HL-60 (cell line): ENCODE measurements at regions not wholly inside any gene's neighbourhood (a gene's known extent, or its start where the extent isn't known, plus 50 kb on each side); places are given as distances from the start of the nearest gene placed in this dataset.

Source experiments
- TF ChIP-seq, protein P1 (sequence below): IDR thresholded peaks from one replicate; pipeline ENCODE4 v1.5.1; 2011; ENCODE audit warnings: low read length, control low read depth, inconsistent platforms; ENCODE audit not compliant: insufficient read depth
- TF ChIP-seq, protein P2 (sequence below): IDR thresholded peaks from 2 replicates; pipeline ENCODE4 v1.6.1; 2012; ENCODE audit warnings: low read depth; ENCODE audit not compliant: insufficient replicate concordance

DNA sequence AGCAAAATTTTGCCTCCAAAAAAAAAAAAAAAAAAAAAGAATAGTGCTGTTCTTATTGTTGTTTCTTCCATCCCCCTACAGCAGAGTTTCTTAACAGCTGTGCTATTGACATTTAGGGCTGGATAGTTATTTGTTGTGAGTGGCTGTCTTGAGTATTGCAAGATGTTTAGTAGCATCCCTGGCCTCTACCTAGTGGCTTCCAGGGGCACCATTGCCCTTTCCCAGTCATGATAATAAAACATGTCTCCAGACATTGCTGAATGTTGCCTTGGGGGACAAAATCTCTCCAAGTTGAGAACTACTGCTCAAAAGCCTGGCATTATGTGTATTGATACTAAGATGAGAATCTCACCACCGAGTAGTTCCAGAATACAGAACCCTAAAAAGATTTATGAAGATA is 108.7 kb downstream of the PALM2AKAP2 start:
- TF ChIP-seq, protein P1, sequence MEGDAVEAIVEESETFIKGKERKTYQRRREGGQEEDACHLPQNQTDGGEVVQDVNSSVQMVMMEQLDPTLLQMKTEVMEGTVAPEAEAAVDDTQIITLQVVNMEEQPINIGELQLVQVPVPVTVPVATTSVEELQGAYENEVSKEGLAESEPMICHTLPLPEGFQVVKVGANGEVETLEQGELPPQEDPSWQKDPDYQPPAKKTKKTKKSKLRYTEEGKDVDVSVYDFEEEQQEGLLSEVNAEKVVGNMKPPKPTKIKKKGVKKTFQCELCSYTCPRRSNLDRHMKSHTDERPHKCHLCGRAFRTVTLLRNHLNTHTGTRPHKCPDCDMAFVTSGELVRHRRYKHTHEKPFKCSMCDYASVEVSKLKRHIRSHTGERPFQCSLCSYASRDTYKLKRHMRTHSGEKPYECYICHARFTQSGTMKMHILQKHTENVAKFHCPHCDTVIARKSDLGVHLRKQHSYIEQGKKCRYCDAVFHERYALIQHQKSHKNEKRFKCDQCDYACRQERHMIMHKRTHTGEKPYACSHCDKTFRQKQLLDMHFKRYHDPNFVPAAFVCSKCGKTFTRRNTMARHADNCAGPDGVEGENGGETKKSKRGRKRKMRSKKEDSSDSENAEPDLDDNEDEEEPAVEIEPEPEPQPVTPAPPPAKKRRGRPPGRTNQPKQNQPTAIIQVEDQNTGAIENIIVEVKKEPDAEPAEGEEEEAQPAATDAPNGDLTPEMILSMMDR = no peak
- TF ChIP-seq, protein P2, sequence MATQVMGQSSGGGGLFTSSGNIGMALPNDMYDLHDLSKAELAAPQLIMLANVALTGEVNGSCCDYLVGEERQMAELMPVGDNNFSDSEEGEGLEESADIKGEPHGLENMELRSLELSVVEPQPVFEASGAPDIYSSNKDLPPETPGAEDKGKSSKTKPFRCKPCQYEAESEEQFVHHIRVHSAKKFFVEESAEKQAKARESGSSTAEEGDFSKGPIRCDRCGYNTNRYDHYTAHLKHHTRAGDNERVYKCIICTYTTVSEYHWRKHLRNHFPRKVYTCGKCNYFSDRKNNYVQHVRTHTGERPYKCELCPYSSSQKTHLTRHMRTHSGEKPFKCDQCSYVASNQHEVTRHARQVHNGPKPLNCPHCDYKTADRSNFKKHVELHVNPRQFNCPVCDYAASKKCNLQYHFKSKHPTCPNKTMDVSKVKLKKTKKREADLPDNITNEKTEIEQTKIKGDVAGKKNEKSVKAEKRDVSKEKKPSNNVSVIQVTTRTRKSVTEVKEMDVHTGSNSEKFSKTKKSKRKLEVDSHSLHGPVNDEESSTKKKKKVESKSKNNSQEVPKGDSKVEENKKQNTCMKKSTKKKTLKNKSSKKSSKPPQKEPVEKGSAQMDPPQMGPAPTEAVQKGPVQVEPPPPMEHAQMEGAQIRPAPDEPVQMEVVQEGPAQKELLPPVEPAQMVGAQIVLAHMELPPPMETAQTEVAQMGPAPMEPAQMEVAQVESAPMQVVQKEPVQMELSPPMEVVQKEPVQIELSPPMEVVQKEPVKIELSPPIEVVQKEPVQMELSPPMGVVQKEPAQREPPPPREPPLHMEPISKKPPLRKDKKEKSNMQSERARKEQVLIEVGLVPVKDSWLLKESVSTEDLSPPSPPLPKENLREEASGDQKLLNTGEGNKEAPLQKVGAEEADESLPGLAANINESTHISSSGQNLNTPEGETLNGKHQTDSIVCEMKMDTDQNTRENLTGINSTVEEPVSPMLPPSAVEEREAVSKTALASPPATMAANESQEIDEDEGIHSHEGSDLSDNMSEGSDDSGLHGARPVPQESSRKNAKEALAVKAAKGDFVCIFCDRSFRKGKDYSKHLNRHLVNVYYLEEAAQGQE = no peak
